ENCODE measurements at regions not wholly inside any gene's neighbourhood (a gene's known extent, or its start where the extent isn't known, plus 50 kb on each side); places are given as distances from the start of the nearest gene placed in this dataset.

GRCh38 chr10:59064080-59064692 is 112.3 kb upstream of the PHYHIPL start:
- no peak for ATAC-seq
- no peak for DNase-seq (ENCODE audit: missing footprints)
- intact Hi-C loops (cut with DNase I), result no loop called here

GRCh38 chr10:59064759-59065539 is 111.5 kb upstream of the PHYHIPL start:
- no peak for DNase-seq (ENCODE audit: missing footprints)
- ATAC-seq, result no peak
- intact Hi-C loops (cut with DNase I), result no loop called here

GRCh38 chr10:59068581-59069191 is 107.8 kb upstream of the PHYHIPL start:
- intact Hi-C loops (cut with DNase I), result no loop called here
- DNase-seq (ENCODE audit: missing footprints) (no peak), ATAC-seq (no peak)

- DNase-seq (ENCODE audit: missing footprints) (no peak), ATAC-seq (no peak)
- intact Hi-C loops (cut with DNase I), result no loop called here
Observed at GRCh38 chr10:59072038-59072437, 104.4 kb upstream of the PHYHIPL start.

GRCh38 chr10:59073456-59074053 is 102.9 kb upstream of the PHYHIPL start:
- intact Hi-C loops (cut with DNase I), result no loop called here
- DNase-seq (ENCODE audit: missing footprints) (no peak), ATAC-seq (no peak)

- no peak for ATAC-seq
- intact Hi-C loops (cut with DNase I), result no loop called here
- no peak for DNase-seq (ENCODE audit: missing footprints)
Observed at GRCh38 chr10:59075576-59075975, 100.9 kb upstream of the PHYHIPL start.

GRCh38 chr10:59077855-59078254 is 98.6 kb upstream of the PHYHIPL start:
- DNase-seq (ENCODE audit: missing footprints), result no peak
- ATAC-seq, result no peak
- intact Hi-C loops (cut with DNase I), result no loop called here

- intact Hi-C loops (cut with DNase I), result no loop called here
- ATAC-seq (no peak), DNase-seq (ENCODE audit: missing footprints) (no peak)
Observed at GRCh38 chr10:59078978-59079377, 97.5 kb upstream of the PHYHIPL start.

- ATAC-seq, result peak; percentile 52
- intact Hi-C loops (cut with DNase I), result no loop called here
- no peak for DNase-seq (ENCODE audit: missing footprints)
Observed at GRCh38 chr10:59079386-59080226, 96.8 kb upstream of the PHYHIPL start.

GRCh38 chr10:59082249-59082648 is 94.2 kb upstream of the PHYHIPL start:
- no peak for ATAC-seq
- intact Hi-C loops (cut with DNase I), result no loop called here
- no peak for DNase-seq (ENCODE audit: missing footprints)

- intact Hi-C loops (cut with DNase I), result no loop called here
- ATAC-seq, result no peak
- DNase-seq (ENCODE audit: missing footprints), result no peak
Observed at GRCh38 chr10:59085054-59085453, 91.4 kb upstream of the PHYHIPL start.

GRCh38 chr10:59085711-59086502 is 90.5 kb upstream of the PHYHIPL start:
- DNase-seq (ENCODE audit: missing footprints) (no peak), ATAC-seq (no peak)
- intact Hi-C loops (cut with DNase I), result no loop called here

- ATAC-seq, result no peak
- DNase-seq (ENCODE audit: missing footprints), result no peak
- intact Hi-C loops (cut with DNase I), result no loop called here
Observed at GRCh38 chr10:59087486-59087885, 89.0 kb upstream of the PHYHIPL start.

- DNase-seq (ENCODE audit: missing footprints) (no peak), ATAC-seq (no peak)
- intact Hi-C loops (cut with DNase I), result no loop called here
Observed at GRCh38 chr10:59088912-59089573, 87.4 kb upstream of the PHYHIPL start.

- no peak for ATAC-seq
- DNase-seq (ENCODE audit: missing footprints), result no peak
- intact Hi-C loops (cut with DNase I), result no loop called here
Observed at GRCh38 chr10:59090817-59091622, 85.4 kb upstream of the PHYHIPL start.

- ATAC-seq (no peak), DNase-seq (ENCODE audit: missing footprints) (no peak)
- intact Hi-C loops (cut with DNase I), result no loop called here
Observed at GRCh38 chr10:59093461-59093860, 83.0 kb upstream of the PHYHIPL start.

GRCh38 chr10:59096631-59097030 is 79.8 kb upstream of the PHYHIPL start:
- ATAC-seq (no peak), DNase-seq (ENCODE audit: missing footprints) (no peak)
- intact Hi-C loops (cut with DNase I), result no loop called here
